IMR-90 (cell line): ENCODE measurements at regions not wholly inside any gene's neighbourhood (a gene's known extent, or its start where the extent isn't known, plus 50 kb on each side); places are given as distances from the start of the nearest gene placed in this dataset.

ENCODE experiments used
- ATAC-seq: fragments of 200-7000 bp; cut with Tn5 transposase; 2 replicates; pipeline ENCODE4 v1.9.1; 2020; ENCODE audit warnings: low read depth, mild to moderate bottlenecking, moderate library complexity
- BruUV-seq: library from RNA; stranded (reverse); fragments of 400-500 nt; replicated peaks from 2 replicates; lab custom pipeline; 2021; lab: Mats Ljungman, UMichigan
- CTCF ChIA-PET: fragments of 300-600 bp; formaldehyde crosslinking; extraction: SDS; loops from one replicate; lab custom pipeline; 2021; ENCODE audit warnings: antibody characterized with exemption; lab: Yijun Ruan, JAX
- POLR2A ChIA-PET: fragments of 300-600 bp; sonication (Branson Sonifier 250); formaldehyde crosslinking; loops from one replicate; lab custom pipeline; 2022; ENCODE audit warnings: antibody characterized with exemption; ENCODE audit not compliant: unreplicated experiment; lab: Charles Lee
- DNase-seq: peaks from one replicate; pipeline ENCODE4 v3.0.0; 2013
- H2AFZ ChIP-seq: replicated peaks from 2 replicates; pipeline ENCODE3; 2013; ENCODE audit warnings: low read length, mild to moderate bottlenecking; ENCODE audit not compliant: poor library complexity
- H2AK5ac ChIP-seq: 2 replicates; pipeline ENCODE4 v1.6.1; 2013; ENCODE audit warnings: low read depth, low read length, inconsistent platforms
- H2AK9ac ChIP-seq: replicated peaks from 2 replicates; pipeline ENCODE3; 2013; ENCODE audit warnings: mild to moderate bottlenecking, low read depth, low read length, moderate library complexity; ENCODE audit not compliant: poor library complexity
- H2BK120ac ChIP-seq: 2 replicates; pipeline ENCODE4 v1.6.1; 2013; ENCODE audit warnings: low read depth, low read length, inconsistent platforms
- H2BK15ac ChIP-seq: 3 replicates; pipeline ENCODE4 v1.6.1; 2013; ENCODE audit warnings: low read depth, low read length, inconsistent platforms
- H2BK20ac ChIP-seq: 2 replicates; pipeline ENCODE4 v1.6.1; 2013; ENCODE audit warnings: low read depth, mild to moderate bottlenecking, inconsistent platforms, low read length, moderate library complexity
- H2BK5ac ChIP-seq: 2 replicates; pipeline ENCODE4 v1.6.1; 2013; ENCODE audit warnings: mild to moderate bottlenecking, low read depth, low read length, inconsistent platforms; ENCODE audit not compliant: poor library complexity, severe bottlenecking
- H3K14ac ChIP-seq: replicated peaks from 2 replicates; pipeline ENCODE4 v1.6.1; 2013; ENCODE audit warnings: low read depth, low read length, inconsistent platforms
- H3K18ac ChIP-seq: 2 replicates; pipeline ENCODE4 v1.6.1; 2013; ENCODE audit warnings: low read depth, low read length, control low read depth
- H3K23ac ChIP-seq: 2 replicates; pipeline ENCODE4 v1.6.1; 2013; ENCODE audit warnings: low read depth, low read length, inconsistent platforms
- H3K27ac ChIP-seq: 2 replicates; pipeline ENCODE4 v1.5.1; 2013; ENCODE audit warnings: mild to moderate bottlenecking, control low read depth, low read length; ENCODE audit not compliant: insufficient read depth
- H3K27me3 ChIP-seq: 2 replicates; pipeline ENCODE4 v1.6.1; 2013; ENCODE audit warnings: low read length; ENCODE audit not compliant: control insufficient read depth, insufficient read depth
- H3K36me3 ChIP-seq: 2 replicates; pipeline ENCODE4 v1.6.1; 2013; ENCODE audit warnings: low read length, mixed read lengths; ENCODE audit not compliant: control insufficient read depth, insufficient read depth
- H3K4ac ChIP-seq: 2 replicates; pipeline ENCODE4 v1.6.1; 2013; ENCODE audit warnings: low read depth, low read length, inconsistent platforms
- H3K4me1 ChIP-seq: 2 replicates; pipeline ENCODE4 v1.6.1; 2013; ENCODE audit warnings: low read length, mixed read lengths; ENCODE audit not compliant: control insufficient read depth, insufficient read depth
- H3K4me2 ChIP-seq: 2 replicates; pipeline ENCODE4 v1.6.1; 2013; ENCODE audit warnings: low read depth, mild to moderate bottlenecking, control low read depth, low read length, moderate library complexity
- H3K4me3 ChIP-seq: 2 replicates; pipeline ENCODE4 v1.5.1; 2013; ENCODE audit warnings: low read depth, mild to moderate bottlenecking, control low read depth, low read length, moderate library complexity; ENCODE audit not compliant: insufficient read depth
- H3K56ac ChIP-seq: 2 replicates; pipeline ENCODE4 v1.6.1; 2013; ENCODE audit warnings: low read length, inconsistent platforms; ENCODE audit not compliant: insufficient read depth; ENCODE audit errors: extremely low read depth
- H3K79me1 ChIP-seq, 2 experiments: 2 replicates each; pipeline ENCODE4 v1.6.1; 2013; ENCODE audit warnings: low read length in 2 of 2, inconsistent platforms in 1 of 2, low read depth in 1 of 2
- H3K9ac ChIP-seq: 2 replicates; pipeline ENCODE4 v1.6.1; 2013; ENCODE audit warnings: low read depth, low read length, control low read depth
- H3K9me1 ChIP-seq: 2 replicates; pipeline ENCODE4 v1.6.1; 2013; ENCODE audit warnings: low read length, inconsistent platforms; ENCODE audit not compliant: insufficient read depth
- H3K9me3 ChIP-seq: 2 replicates; pipeline ENCODE4 v1.6.1; 2013; ENCODE audit warnings: low read length; ENCODE audit not compliant: control insufficient read depth, insufficient read depth
- H4K20me1 ChIP-seq: 2 replicates; pipeline ENCODE4 v1.6.1; 2013; ENCODE audit warnings: low read length, inconsistent platforms; ENCODE audit not compliant: insufficient read depth
- H4K5ac ChIP-seq: 2 replicates; pipeline ENCODE4 v1.6.1; 2013; ENCODE audit warnings: mild to moderate bottlenecking, low read depth, low read length, control low read depth
- H4K8ac ChIP-seq, 2 experiments: 2 replicates each; pipeline ENCODE4 v1.6.1; 2013; ENCODE audit warnings: low read depth in 2 of 2, low read length in 2 of 2, control low read depth in 1 of 2, inconsistent platforms in 1 of 2
- H4K91ac ChIP-seq: 2 replicates; pipeline ENCODE4 v1.6.1; 2013; ENCODE audit warnings: low read depth, low read length, inconsistent platforms; ENCODE audit not compliant: insufficient read depth
- CEBPB ChIP-seq: IDR thresholded peaks from 2 replicates; pipeline ENCODE4 v1.6.1; 2012; ENCODE audit warnings: low read depth, low read length, improper control_type of control experiment
- MAFK ChIP-seq: IDR thresholded peaks from 2 replicates; pipeline ENCODE4 v1.6.1; 2012; ENCODE audit warnings: low read depth, low read length, improper control_type of control experiment
- WGBS, 2 experiments: methylation state at CpG; one replicate each; pipeline versions ENCODE4 v1.1.5 to v1.1.7; 2013; ENCODE audit warnings: missing lambda C conversion rate in 2 of 2; ENCODE audit not compliant: insufficient read length in 1 of 2; ENCODE audit errors: extremely low coverage in 2 of 2; 5-methylcytosine and 5-hydroxymethylcytosine counted together
- dilution Hi-C: fragments of 300-500 bp; cut with HindIII; formaldehyde crosslinking; loops from one replicate; pipeline ENCODE4 v1.14.3; 2018; ENCODE audit warnings: low sequenced_read_pairs; ENCODE audit not compliant: unreplicated experiment
- in situ Hi-C: fragments of 300-500 bp; cut with MboI; formaldehyde crosslinking; loops from 3 replicates; pipeline ENCODE4 v1.14.3; 2019; ENCODE audit warnings: low sequenced_read_pairs, inconsistent platforms, mixed read lengths
- intact Hi-C: fragments of 100-400 bp; cut with micrococcal nuclease; formaldehyde crosslinking; loops from 2 replicates; pipeline ENCODE4 v1.10.0; 2022

DNA sequence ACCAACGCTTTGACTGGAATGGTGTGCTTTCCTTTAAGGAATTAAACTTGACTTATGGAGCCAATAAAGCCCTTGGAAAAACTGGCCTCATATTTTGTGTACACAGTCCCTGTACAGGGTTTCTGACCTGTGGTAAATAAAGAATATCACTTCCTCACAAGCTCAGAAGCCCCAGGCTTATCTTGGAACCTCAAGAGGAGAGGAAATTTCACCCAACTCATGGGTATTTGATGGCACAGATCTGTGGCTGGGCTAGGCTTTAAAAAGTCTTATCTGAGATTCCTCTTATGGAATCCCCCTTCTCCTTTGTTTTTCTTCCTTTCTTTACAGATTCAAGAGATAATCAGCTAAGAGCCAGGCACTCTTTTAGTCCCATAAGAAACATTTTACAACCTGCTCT, 89.3 kb upstream of the USP38 start:
- Histone ChIP-seq H3K14ac (no peak overlapping the region), H2AK5ac (no peak overlapping the region), H3K4ac (no peak overlapping the region), H2BK20ac (no peak overlapping the region), H3K9ac (no peak overlapping the region), H3K79me1 (no peaks in the 10 kb centered on the region), H3K36me3 (no peaks in the 10 kb centered on the region), H2BK15ac (no peak overlapping the region), H3K4me2 (no peak overlapping the region), H4K5ac (no peak overlapping the region), H3K9me1 (no peaks in the 10 kb centered on the region), H3K18ac (no peak overlapping the region), H4K20me1 (no peaks in the 10 kb centered on the region), H4K91ac (no peak overlapping the region), H2BK120ac (no peak overlapping the region), H2BK5ac (no peak overlapping the region), H3K9me3 (no peaks in the 10 kb centered on the region), H3K4me3 (no peak overlapping the region), H3K23ac (no peak overlapping the region), H2AK9ac (no peak overlapping the region), H3K27ac (no peak overlapping the region), H3K4me1 (no peaks in the 10 kb centered on the region), H3K27me3 (no peaks in the 10 kb centered on the region), H2AFZ (no peak overlapping the region), H4K8ac (no peak overlapping the region), H3K56ac (no peak overlapping the region)
- dilution Hi-C loops = no loop called here
- WGBS, 2 experiments = no CpG with 5 or more reads among the region's 1 CpG
- ChIA-PET CTCF (no interaction called here), POLR2A (no interaction called here)
- no peak for TF ChIP-seq MAFK
- no peak for TF ChIP-seq CEBPB
- BruUV-seq = no TSS peak
- DNase-seq = no peak
- intact Hi-C loops = no loop called here
- in situ Hi-C loops = loop anchor here (25.0 kb wide), 1 partner anchor 1933 kb away; no protein-coding TSS in a partner anchor
- ATAC-seq = no peak
